ENCODE measurements at regions not wholly inside any gene's neighbourhood (a gene's known extent, or its start where the extent isn't known, plus 50 kb on each side); places are given as distances from the start of the nearest gene placed in this dataset.

DNA sequence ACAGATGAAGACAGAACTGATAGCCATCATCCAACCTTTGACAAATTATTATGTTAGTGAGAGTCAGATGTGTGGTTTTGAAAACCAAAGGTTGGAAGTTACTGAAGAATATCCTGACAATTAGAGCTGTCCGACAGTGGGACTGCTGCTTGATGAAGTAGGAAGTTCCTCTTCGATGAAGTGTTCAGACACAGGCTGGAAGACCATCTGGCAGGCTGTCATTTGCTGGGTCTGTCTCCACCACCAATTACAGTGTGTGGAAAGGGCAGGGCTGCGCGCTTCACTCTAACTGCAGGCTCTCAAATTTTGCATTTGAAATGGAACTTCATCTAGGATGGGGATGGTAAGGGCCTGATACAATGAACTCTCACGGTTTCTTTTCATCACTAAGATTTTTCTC is 313.8 kb downstream of the PIK3C3 start:
- Histone ChIP-seq H3K4me1 (ENCODE audit: control insufficient read depth, insufficient read depth, low read length, unreplicated experiment) (no peaks in the 10 kb centered on the region), H2AFZ (ENCODE audit: low read length, unreplicated experiment) (no peak overlapping the region), H3K79me2 (ENCODE audit: control insufficient read depth, insufficient read depth, low read length, unreplicated experiment) (no peaks in the 10 kb centered on the region), H3K27ac (ENCODE audit: low read depth, low read length) (no peak overlapping the region), H3K4me3 (ENCODE audit: low read depth, low read length) (no peak overlapping the region), H3K27me3 (ENCODE audit: insufficient read depth, low read length) (peaks cover 51% of the 10 kb centered on the region), H3K36me3 (ENCODE audit: insufficient read depth, low read length) (no peaks in the 10 kb centered on the region)

GRCh38 chr18:42271647-42272414 is 316.8 kb downstream of the PIK3C3 start:
- H3K4me3 ChIP-seq (ENCODE audit: low read depth, low read length) = no peak overlapping the region
- no peaks in the 10 kb centered on the region for H3K4me1 ChIP-seq (ENCODE audit: control insufficient read depth, insufficient read depth, low read length, unreplicated experiment)
- H3K79me2 ChIP-seq (ENCODE audit: control insufficient read depth, insufficient read depth, low read length, unreplicated experiment) = no peaks in the 10 kb centered on the region
- H3K27me3 ChIP-seq (ENCODE audit: insufficient read depth, low read length) = peaks cover 34% of the 10 kb centered on the region
- no peak overlapping the region for H2AFZ ChIP-seq (ENCODE audit: low read length, unreplicated experiment)
- H3K27ac ChIP-seq (ENCODE audit: low read depth, low read length) = no peak overlapping the region
- H3K36me3 ChIP-seq (ENCODE audit: insufficient read depth, low read length) = no peaks in the 10 kb centered on the region

DNA sequence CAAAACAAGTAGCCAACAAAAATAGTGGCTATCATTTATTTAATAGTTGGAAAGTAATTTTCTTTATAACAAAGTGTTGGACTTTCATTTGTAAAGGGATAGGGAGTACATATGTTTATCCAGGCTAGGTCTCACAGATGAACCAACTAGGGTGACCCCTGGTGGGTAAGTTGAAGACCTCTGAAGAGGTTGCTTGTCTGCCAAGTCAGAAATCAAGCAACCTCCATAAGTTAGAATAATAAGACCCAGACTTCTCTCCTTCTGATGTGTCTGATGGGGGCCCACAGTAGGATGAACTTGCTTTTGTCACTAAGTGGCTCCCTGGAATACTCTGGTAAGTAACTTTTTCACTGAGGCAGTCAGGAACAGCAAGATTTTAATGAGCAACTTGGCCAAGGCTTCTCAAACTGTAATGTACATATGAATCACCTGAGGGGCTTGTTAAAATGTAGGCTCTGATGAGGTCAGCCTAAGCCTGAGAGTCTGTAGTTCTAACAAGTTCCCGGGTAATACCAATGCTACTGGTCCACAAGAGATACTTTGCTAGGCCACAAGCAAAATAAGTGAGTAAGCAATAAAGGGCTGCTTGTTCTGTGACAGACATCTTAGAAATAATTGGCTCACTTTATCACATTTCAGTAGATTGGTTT is 319.6 kb downstream of the PIK3C3 start:
- H3K27me3 ChIP-seq (ENCODE audit: insufficient read depth, low read length) = peaks cover 13% of the 10 kb centered on the region
- no peak overlapping the region for H2AFZ ChIP-seq (ENCODE audit: low read length, unreplicated experiment)
- H3K36me3 ChIP-seq (ENCODE audit: insufficient read depth, low read length) = no peaks in the 10 kb centered on the region
- H3K27ac ChIP-seq (ENCODE audit: low read depth, low read length) = no peak overlapping the region
- no peaks in the 10 kb centered on the region for H3K4me1 ChIP-seq (ENCODE audit: control insufficient read depth, insufficient read depth, low read length, unreplicated experiment)
- H3K79me2 ChIP-seq (ENCODE audit: control insufficient read depth, insufficient read depth, low read length, unreplicated experiment) = no peaks in the 10 kb centered on the region
- H3K4me3 ChIP-seq (ENCODE audit: low read depth, low read length) = no peak overlapping the region

DNA sequence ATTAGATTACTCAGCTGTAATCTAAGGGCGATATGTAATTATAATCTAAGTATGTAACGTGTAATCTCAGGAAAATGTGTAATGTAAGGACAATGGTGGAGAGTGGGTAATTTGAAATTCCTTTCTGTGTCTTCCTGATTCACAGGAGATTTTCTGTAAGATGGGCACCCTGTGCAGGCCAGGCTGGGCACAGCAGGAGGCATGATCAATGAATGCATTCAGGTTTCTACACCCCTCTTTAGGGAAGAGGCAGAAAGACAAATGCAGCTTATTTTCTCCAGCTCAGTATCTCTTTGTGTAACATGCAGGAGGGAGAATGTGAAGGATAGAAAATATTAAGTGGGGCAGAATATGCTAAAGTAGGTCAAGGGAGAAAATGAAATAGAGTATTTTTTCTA is 320.1 kb downstream of the PIK3C3 start:
- Histone ChIP-seq H3K36me3 (ENCODE audit: insufficient read depth, low read length) (no peaks in the 10 kb centered on the region), H3K79me2 (ENCODE audit: control insufficient read depth, insufficient read depth, low read length, unreplicated experiment) (no peaks in the 10 kb centered on the region), H3K27me3 (ENCODE audit: insufficient read depth, low read length) (peaks cover 13% of the 10 kb centered on the region), H3K4me3 (ENCODE audit: low read depth, low read length) (no peak overlapping the region), H3K27ac (ENCODE audit: low read depth, low read length) (no peak overlapping the region), H2AFZ (ENCODE audit: low read length, unreplicated experiment) (no peak overlapping the region), H3K4me1 (ENCODE audit: control insufficient read depth, insufficient read depth, low read length, unreplicated experiment) (no peaks in the 10 kb centered on the region)

DNA sequence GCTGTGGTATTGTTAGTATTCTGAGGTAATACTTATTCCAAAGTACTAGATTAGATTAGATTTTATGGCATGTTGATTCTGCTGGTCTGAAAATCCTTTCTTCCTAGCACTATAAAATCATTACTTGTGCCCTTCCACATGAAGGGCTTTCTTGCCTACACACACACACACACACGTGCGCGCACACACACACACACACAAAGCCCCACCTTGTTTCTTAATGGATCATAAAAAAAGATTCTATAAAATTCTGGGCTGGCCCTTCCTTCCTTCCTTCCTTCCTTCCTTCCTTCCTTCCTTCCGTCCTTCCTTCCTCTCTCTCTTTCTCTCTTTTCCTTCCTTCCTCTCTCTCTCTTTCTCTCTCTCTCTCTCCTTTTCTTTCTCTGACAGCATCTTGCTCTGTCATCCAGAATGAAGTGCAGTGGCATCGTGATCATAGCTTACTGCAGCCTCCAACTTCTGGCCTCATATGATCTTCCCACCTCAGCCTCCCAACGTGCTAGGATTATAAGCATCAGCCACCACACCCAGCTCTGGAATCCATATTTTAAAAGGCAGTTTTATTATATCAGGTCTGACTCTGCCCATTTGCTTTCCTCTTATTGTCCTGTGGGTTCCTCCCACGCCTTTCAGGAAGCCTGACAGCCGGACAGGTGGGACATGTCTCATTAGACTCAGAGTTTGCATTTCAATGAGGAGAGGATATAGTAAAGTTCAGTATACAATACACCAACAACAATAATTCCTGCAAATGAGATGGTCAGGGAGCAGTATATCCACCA is 321.1 kb downstream of the PIK3C3 start:
- Histone ChIP-seq H3K27me3 (ENCODE audit: insufficient read depth, low read length) (peaks cover 13% of the 10 kb centered on the region), H3K36me3 (ENCODE audit: insufficient read depth, low read length) (no peaks in the 10 kb centered on the region), H3K27ac (ENCODE audit: low read depth, low read length) (no peak overlapping the region), H3K4me3 (ENCODE audit: low read depth, low read length) (no peak overlapping the region), H3K79me2 (ENCODE audit: control insufficient read depth, insufficient read depth, low read length, unreplicated experiment) (no peaks in the 10 kb centered on the region), H2AFZ (ENCODE audit: low read length, unreplicated experiment) (no peak overlapping the region), H3K4me1 (ENCODE audit: control insufficient read depth, insufficient read depth, low read length, unreplicated experiment) (no peaks in the 10 kb centered on the region)

DNA sequence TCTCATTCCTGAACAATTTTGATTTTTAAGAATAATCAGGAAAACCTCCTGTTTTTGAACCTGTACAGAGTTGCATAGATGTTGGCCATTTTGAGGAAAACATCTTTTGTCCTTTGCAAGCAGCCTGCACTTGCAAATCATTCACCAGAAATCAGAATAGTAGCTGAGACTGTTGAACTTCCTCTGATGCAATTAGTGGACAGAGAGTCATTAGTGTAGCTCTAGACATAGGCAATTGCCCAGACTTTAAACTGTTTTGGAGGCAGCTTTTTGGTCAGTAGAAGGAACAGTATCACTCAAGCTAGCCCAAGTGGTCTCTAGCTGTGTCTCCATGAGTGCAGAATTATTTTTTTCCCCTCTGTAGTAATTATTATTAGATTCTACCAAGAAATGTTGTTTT is 326.1 kb downstream of the PIK3C3 start:
- Histone ChIP-seq H3K27me3 (ENCODE audit: insufficient read depth, low read length) (no peaks in the 10 kb centered on the region), H2AFZ (ENCODE audit: low read length, unreplicated experiment) (no peak overlapping the region), H3K79me2 (ENCODE audit: control insufficient read depth, insufficient read depth, low read length, unreplicated experiment) (no peaks in the 10 kb centered on the region), H3K36me3 (ENCODE audit: insufficient read depth, low read length) (no peaks in the 10 kb centered on the region), H3K27ac (ENCODE audit: low read depth, low read length) (no peak overlapping the region), H3K4me3 (ENCODE audit: low read depth, low read length) (no peak overlapping the region), H3K4me1 (ENCODE audit: control insufficient read depth, insufficient read depth, low read length, unreplicated experiment) (no peaks in the 10 kb centered on the region)

GRCh38 chr18:42281851-42282250 is 326.8 kb downstream of the PIK3C3 start:
- no peaks in the 10 kb centered on the region for H3K36me3 ChIP-seq (ENCODE audit: insufficient read depth, low read length)
- no peaks in the 10 kb centered on the region for H3K79me2 ChIP-seq (ENCODE audit: control insufficient read depth, insufficient read depth, low read length, unreplicated experiment)
- H2AFZ ChIP-seq (ENCODE audit: low read length, unreplicated experiment) = no peak overlapping the region
- H3K27me3 ChIP-seq (ENCODE audit: insufficient read depth, low read length) = no peaks in the 10 kb centered on the region
- no peak overlapping the region for H3K4me3 ChIP-seq (ENCODE audit: low read depth, low read length)
- no peaks in the 10 kb centered on the region for H3K4me1 ChIP-seq (ENCODE audit: control insufficient read depth, insufficient read depth, low read length, unreplicated experiment)
- H3K27ac ChIP-seq (ENCODE audit: low read depth, low read length) = no peak overlapping the region

DNA sequence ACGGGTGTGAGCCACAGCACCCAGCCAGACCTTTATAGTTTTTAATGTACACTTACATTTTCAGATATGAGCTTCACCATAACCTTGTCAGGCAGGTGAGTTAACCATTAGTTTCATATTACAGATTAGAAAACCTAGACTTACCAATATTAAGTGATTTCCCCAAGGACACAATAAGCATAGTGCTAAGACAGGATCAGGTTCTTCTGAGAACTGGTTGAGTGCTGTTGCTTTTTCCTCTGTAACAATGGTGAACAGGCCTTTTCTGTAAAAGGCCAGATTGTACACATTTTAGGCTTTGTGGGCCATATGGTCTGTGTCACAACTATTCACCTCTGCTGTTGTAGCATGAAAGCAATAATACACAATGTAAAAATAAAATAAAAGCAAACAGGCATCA is 332.0 kb downstream of the PIK3C3 start:
- Histone ChIP-seq H3K27me3 (ENCODE audit: insufficient read depth, low read length) (no peaks in the 10 kb centered on the region), H3K4me3 (ENCODE audit: low read depth, low read length) (no peak overlapping the region), H3K4me1 (ENCODE audit: control insufficient read depth, insufficient read depth, low read length, unreplicated experiment) (no peaks in the 10 kb centered on the region), H3K27ac (ENCODE audit: low read depth, low read length) (no peak overlapping the region), H3K79me2 (ENCODE audit: control insufficient read depth, insufficient read depth, low read length, unreplicated experiment) (no peaks in the 10 kb centered on the region), H2AFZ (ENCODE audit: low read length, unreplicated experiment) (no peak overlapping the region), H3K36me3 (ENCODE audit: insufficient read depth, low read length) (no peaks in the 10 kb centered on the region)

DNA sequence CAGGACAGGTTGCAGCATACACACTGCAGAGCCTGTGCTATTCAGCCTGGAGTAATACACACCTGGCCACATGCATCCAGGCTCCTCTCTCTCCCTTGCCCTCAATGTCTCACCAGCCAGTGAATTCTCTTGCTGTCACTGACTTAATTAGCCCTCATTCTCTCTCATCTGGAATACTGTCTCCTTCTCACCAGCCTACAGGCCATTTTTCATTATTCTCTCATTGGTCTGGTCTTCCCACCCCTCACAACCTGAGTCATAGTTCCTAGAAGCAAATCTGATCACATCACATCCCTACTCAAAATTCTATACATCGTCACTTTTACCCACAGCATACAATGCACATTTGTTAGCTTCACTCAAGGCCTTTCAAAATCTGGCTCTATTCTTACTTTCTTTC is 333.1 kb downstream of the PIK3C3 start:
- H3K36me3 ChIP-seq (ENCODE audit: insufficient read depth, low read length) = no peaks in the 10 kb centered on the region
- H3K4me3 ChIP-seq (ENCODE audit: low read depth, low read length) = no peak overlapping the region
- no peaks in the 10 kb centered on the region for H3K79me2 ChIP-seq (ENCODE audit: control insufficient read depth, insufficient read depth, low read length, unreplicated experiment)
- no peaks in the 10 kb centered on the region for H3K4me1 ChIP-seq (ENCODE audit: control insufficient read depth, insufficient read depth, low read length, unreplicated experiment)
- 0 out of 2 replicates have a peak, but pooled peaks cover 2% of the 10 kb centered on the region for H3K27me3 ChIP-seq (ENCODE audit: insufficient read depth, low read length)
- no peak overlapping the region for H2AFZ ChIP-seq (ENCODE audit: low read length, unreplicated experiment)
- H3K27ac ChIP-seq (ENCODE audit: low read depth, low read length) = no peak overlapping the region

GRCh38 chr18:42289526-42289925 is 334.5 kb downstream of the PIK3C3 start:
- H3K79me2 ChIP-seq (ENCODE audit: control insufficient read depth, insufficient read depth, low read length, unreplicated experiment) = no peaks in the 10 kb centered on the region
- H3K4me1 ChIP-seq (ENCODE audit: control insufficient read depth, insufficient read depth, low read length, unreplicated experiment) = no peaks in the 10 kb centered on the region
- H3K4me3 ChIP-seq (ENCODE audit: low read depth, low read length) = no peak overlapping the region
- H3K27me3 ChIP-seq (ENCODE audit: insufficient read depth, low read length) = peaks cover 7% of the 10 kb centered on the region; the same call in 1 of the 2 replicates
- H3K27ac ChIP-seq (ENCODE audit: low read depth, low read length) = no peak overlapping the region
- H3K36me3 ChIP-seq (ENCODE audit: insufficient read depth, low read length) = no peaks in the 10 kb centered on the region
- no peak overlapping the region for H2AFZ ChIP-seq (ENCODE audit: low read length, unreplicated experiment)
